Prostate gland (tissue), 1 donor: ENCODE measurements at regions not wholly inside any gene's neighbourhood (a gene's known extent, or its start where the extent isn't known, plus 50 kb on each side); places are given as distances from the start of the nearest gene placed in this dataset.

Source experiments
- POLR2A ChIP-seq: fragments of 450-650 bp; IDR thresholded peaks from one replicate; pipeline ENCODE4 v1.6.1; 2016; ENCODE audit warnings: antibody characterized with exemption, mild to moderate bottlenecking
- POLR2AphosphoS5 ChIP-seq: sonication (generic); formaldehyde crosslinking; IDR thresholded peaks from one replicate; pipeline ENCODE4 v1.6.1; 2017; ENCODE audit warnings: antibody characterized with exemption

GRCh38 chr6:27007020-27007419 lies 240.5 kb upstream of the PRSS16 start:
- TF ChIP-seq POLR2AphosphoS5 (no peak), POLR2A (no peak)
